Endothelial cell of umbilical vein (primary cell): ENCODE measurements at regions not wholly inside any gene's neighbourhood (a gene's known extent, or its start where the extent isn't known, plus 50 kb on each side); places are given as distances from the start of the nearest gene placed in this dataset.

Experiments used
- BruUV-seq: library from RNA; stranded (reverse); fragments of 400-500 nt; replicated peaks from 2 replicates; lab custom pipeline; 2021; lab: Mats Ljungman, UMichigan
- CTCF ChIA-PET: fragments of 300-600, 350-600 bp; sonication (Branson Sonifier 250); formaldehyde crosslinking; loops from one replicate; lab custom pipeline; 2021; ENCODE audit warnings: antibody characterized with exemption, inconsistent platforms; lab: Charles Lee
- POLR2A ChIA-PET: fragments of 300-600, 350-600 bp; sonication (Branson Sonifier 250); formaldehyde crosslinking; loops from one replicate; lab custom pipeline; 2021; ENCODE audit warnings: antibody characterized with exemption, inconsistent platforms; lab: Charles Lee
- DNase-seq: peaks from one replicate; pipeline ENCODE4 v3.0.0-alpha.2; 2011; ENCODE audit warnings: low read depth, low spot score
- FAIRE-seq: peaks from 2 replicates; lab custom pipeline; 2011; peaks lifted over from hg19 to GRCh38; lab: Jason Lieb, UNC
- H2AFZ ChIP-seq: 2 replicates; pipeline ENCODE4 v1.6.0; 2012; ENCODE audit warnings: low read depth, low read length, control low read depth, inconsistent platforms
- H3K27ac ChIP-seq: 2 replicates; pipeline ENCODE4 v1.5.1; 2011; ENCODE audit warnings: low read depth, mild to moderate bottlenecking, control low read depth, low read length, moderate library complexity; ENCODE audit not compliant: insufficient read depth
- H3K27me3 ChIP-seq, 2 experiments: 2 replicates each; pipeline versions ENCODE4 v1.6.0 to v1.6.1; 2011; ENCODE audit warnings: low read length in 2 of 2, mixed read lengths in 1 of 2; ENCODE audit not compliant: control insufficient read depth in 2 of 2, insufficient read depth in 2 of 2
- H3K36me3 ChIP-seq, 2 experiments: 2 replicates in 1 of 2; 3 replicates in 1 of 2; pipeline ENCODE4 v1.5.1; 2011; ENCODE audit warnings: low read length in 2 of 2, mild to moderate bottlenecking in 1 of 2, moderate library complexity in 1 of 2; ENCODE audit not compliant: control insufficient read depth in 2 of 2, insufficient read depth in 2 of 2; ENCODE audit errors: extremely low read depth in 1 of 2
- H3K4me1 ChIP-seq: 3 replicates; pipeline ENCODE4 v1.5.1; 2011; ENCODE audit warnings: mild to moderate bottlenecking, low read length; ENCODE audit not compliant: control insufficient read depth, insufficient read depth; ENCODE audit errors: extremely low read depth
- H3K4me2 ChIP-seq: 2 replicates; pipeline ENCODE4 v1.6.1; 2011; ENCODE audit warnings: low read length, control low read depth, mixed read lengths; ENCODE audit not compliant: insufficient read depth
- H3K4me3 ChIP-seq, 3 experiments: fragments of 200-600 bp in 1 of 3; sonication (generic), shearing (Covaris generic) in 1 of 3; replicated peaks in 1 of 3; 2 replicates each; pipeline ENCODE4 v1.5.1; 2011 to 2016; ENCODE audit warnings: control low read depth in 3 of 3, low read length in 3 of 3, mild to moderate bottlenecking in 2 of 3, inconsistent platforms in 1 of 3, low read depth in 1 of 3, moderate library complexity in 1 of 3; ENCODE audit not compliant: insufficient read depth in 1 of 3
- H3K79me2 ChIP-seq: 2 replicates; pipeline ENCODE4 v1.6.0; 2012; ENCODE audit warnings: low read length, inconsistent platforms; ENCODE audit not compliant: control insufficient read depth, insufficient read depth
- H3K9ac ChIP-seq: replicated peaks from 2 replicates; pipeline ENCODE3; 2011; ENCODE audit warnings: low read length, control low read depth; ENCODE audit not compliant: insufficient read depth; ENCODE audit errors: extremely low read depth
- H3K9me1 ChIP-seq: replicated peaks from 3 replicates; pipeline ENCODE4 v1.6.0; 2011; ENCODE audit warnings: mild to moderate bottlenecking, low read length; ENCODE audit not compliant: control insufficient read depth, insufficient read depth; ENCODE audit errors: extremely low read depth
- H3K9me3 ChIP-seq: replicated peaks from 2 replicates; pipeline ENCODE4 v1.5.1; 2012; ENCODE audit warnings: low read length, inconsistent platforms; ENCODE audit not compliant: control insufficient read depth, insufficient read depth
- H4K20me1 ChIP-seq: replicated peaks from 2 replicates; pipeline ENCODE3; 2011; ENCODE audit warnings: mild to moderate bottlenecking, low read length; ENCODE audit not compliant: control insufficient read depth, insufficient read depth; ENCODE audit errors: extremely low read depth
- CTCF ChIP-seq, 2 donors: IDR thresholded peaks; 1 replicate in 1 of 2; 2 replicates in 1 of 2; pipeline ENCODE4 v1.5.1; 2011; ENCODE audit warnings: low read length in 2 of 2, mild to moderate bottlenecking in 2 of 2, moderate library complexity in 2 of 2, control low read depth in 1 of 2, inconsistent platforms in 1 of 2, low read depth in 1 of 2; ENCODE audit not compliant: insufficient read depth in 1 of 2; ENCODE audit errors: extremely low read depth in 1 of 2
- EZH2 ChIP-seq: IDR thresholded peaks from 2 replicates; pipeline ENCODE4 v1.6.1; 2012; ENCODE audit warnings: borderline replicate concordance, low read depth, mild to moderate bottlenecking, moderate library complexity, low read length, inconsistent platforms; ENCODE audit not compliant: severe bottlenecking
- GATA2 ChIP-seq: IDR thresholded peaks from 2 replicates; pipeline ENCODE4 v1.7.0; 2011; ENCODE audit warnings: low read depth, mild to moderate bottlenecking, moderate library complexity, mixed read lengths, low read length; ENCODE audit not compliant: insufficient read length, insufficient read depth
- JUN ChIP-seq: IDR thresholded peaks from 2 replicates; pipeline ENCODE4 v1.6.1; 2011; ENCODE audit warnings: borderline replicate concordance, low read depth; ENCODE audit not compliant: insufficient read length, insufficient read depth
- MAX ChIP-seq: IDR thresholded peaks from 2 replicates; pipeline ENCODE4 v1.6.1; 2011; ENCODE audit not compliant: insufficient read depth, insufficient read length
- MYC ChIP-seq: IDR thresholded peaks from one replicate; pipeline ENCODE4 v1.6.1; 2011; ENCODE audit warnings: mild to moderate bottlenecking, low read depth, low read length
- POLR2A ChIP-seq: IDR thresholded peaks from 2 replicates; pipeline ENCODE4 v1.6.1; 2012; ENCODE audit warnings: low read depth, mild to moderate bottlenecking, control low read depth, low read length
- POLR2AphosphoS5 ChIP-seq: IDR thresholded peaks from 2 replicates; pipeline ENCODE4 v1.6.1; 2012; ENCODE audit warnings: low read depth, mild to moderate bottlenecking, control low read depth, low read length, moderate library complexity; ENCODE audit not compliant: insufficient read depth
- dilution Hi-C: fragments of 300-500 bp; cut with MboI; formaldehyde crosslinking; loops from one replicate; pipeline ENCODE4 v1.15.0; 2019; ENCODE audit warnings: low sequenced_read_pairs; ENCODE audit not compliant: extremely low pct_ligation_motif_present
- intact Hi-C: fragments of 100-400 bp; cut with micrococcal nuclease; formaldehyde crosslinking; loops from one replicate; pipeline ENCODE4 v1.10.0; 2022

GRCh38 chr5:13250464-13251291, 693.8 kb downstream of the DNAH5 start:
- no TSS peak for BruUV-seq
- FAIRE-seq: peak; percentile 44
- H3K79me2 ChIP-seq: no peaks in the 10 kb centered on the region
- H3K27ac ChIP-seq: peak overlapping the region; percentile 94
- H3K9me1 ChIP-seq: no peaks in the 10 kb centered on the region
- dilution Hi-C loops: no loop called here
- DNase-seq: peak; percentile 39
- ChIA-PET POLR2A (no interaction called here), CTCF (interaction anchor here (0.6 to 3.0 kb wide), 6 partner anchors 11 to 339 kb away, joined by 3 to 17 read pairs (median 4); no protein-coding TSS in a partner anchor)
- peak; percentile 51 to 58 for TF ChIP-seq CTCF (IDR thresholded peaks at IDR 0.05; ENCODE audit: extremely low read depth in 1 of 2, insufficient read depth in 1 of 2, low read depth in 1 of 2, low read length in 2 of 2)
- TF ChIP-seq POLR2A: no peak
- TF ChIP-seq POLR2AphosphoS5: no peak
- TF ChIP-seq JUN: no peak
- TF ChIP-seq MAX: no peak
- no peak for TF ChIP-seq MYC
- TF ChIP-seq EZH2: no peak
- no peak for TF ChIP-seq GATA2
- H3K9me3 ChIP-seq: no peaks in the 10 kb centered on the region
- no peak overlapping the region for H2AFZ ChIP-seq
- no peaks in the 10 kb centered on the region for H3K27me3 ChIP-seq
- intact Hi-C loops: loop anchor here (5.0 kb wide), 1 partner anchor 412 kb away; no protein-coding TSS in a partner anchor
- H3K4me1 ChIP-seq: peaks cover 44% of the 10 kb centered on the region
- H3K9ac ChIP-seq: peak overlapping the region; percentile 83
- no peaks in the 10 kb centered on the region for H3K36me3 ChIP-seq
- H3K4me3 ChIP-seq: no peak overlapping the region
- no peaks in the 10 kb centered on the region for H4K20me1 ChIP-seq
- peak overlapping the region; percentile 6 for H3K4me2 ChIP-seq
